ENCODE measurements at regions not wholly inside any gene's neighbourhood (a gene's known extent, or its start where the extent isn't known, plus 50 kb on each side); places are given as distances from the start of the nearest gene placed in this dataset.

DNA sequence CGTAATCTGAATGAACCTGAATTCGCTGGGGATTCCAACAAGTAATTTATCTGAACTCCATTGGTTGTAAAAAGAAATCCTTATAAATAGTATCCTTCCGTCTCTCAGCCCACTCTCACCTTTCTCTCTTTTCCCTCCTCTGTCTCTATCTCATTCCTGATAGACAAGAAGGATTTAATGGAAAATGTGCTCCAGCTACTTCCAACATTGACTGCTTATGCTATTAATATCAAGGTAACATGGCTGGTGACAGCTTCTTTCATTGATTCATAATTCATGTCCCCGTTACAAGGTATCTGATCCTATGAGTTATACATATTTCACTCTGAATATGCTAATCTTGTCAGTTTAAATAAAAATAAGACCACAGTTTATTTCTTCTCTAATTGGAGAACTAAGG lies 326.8 kb downstream of the RASEF start:
- TF ChIP-seq RAD21 (conservative IDR thresholded peaks at IDR 0.05 in 1 of 2, IDR thresholded peaks at IDR 0.05 in 1 of 2) (no peak), MYC (IDR thresholded peaks at IDR 0.05; ENCODE audit: borderline replicate concordance, low read length) (no peak), POLR2A (IDR thresholded peaks at IDR 0.05; ENCODE audit: low read length) (no peak)
- TF ChIP-seq, protein P1, sequence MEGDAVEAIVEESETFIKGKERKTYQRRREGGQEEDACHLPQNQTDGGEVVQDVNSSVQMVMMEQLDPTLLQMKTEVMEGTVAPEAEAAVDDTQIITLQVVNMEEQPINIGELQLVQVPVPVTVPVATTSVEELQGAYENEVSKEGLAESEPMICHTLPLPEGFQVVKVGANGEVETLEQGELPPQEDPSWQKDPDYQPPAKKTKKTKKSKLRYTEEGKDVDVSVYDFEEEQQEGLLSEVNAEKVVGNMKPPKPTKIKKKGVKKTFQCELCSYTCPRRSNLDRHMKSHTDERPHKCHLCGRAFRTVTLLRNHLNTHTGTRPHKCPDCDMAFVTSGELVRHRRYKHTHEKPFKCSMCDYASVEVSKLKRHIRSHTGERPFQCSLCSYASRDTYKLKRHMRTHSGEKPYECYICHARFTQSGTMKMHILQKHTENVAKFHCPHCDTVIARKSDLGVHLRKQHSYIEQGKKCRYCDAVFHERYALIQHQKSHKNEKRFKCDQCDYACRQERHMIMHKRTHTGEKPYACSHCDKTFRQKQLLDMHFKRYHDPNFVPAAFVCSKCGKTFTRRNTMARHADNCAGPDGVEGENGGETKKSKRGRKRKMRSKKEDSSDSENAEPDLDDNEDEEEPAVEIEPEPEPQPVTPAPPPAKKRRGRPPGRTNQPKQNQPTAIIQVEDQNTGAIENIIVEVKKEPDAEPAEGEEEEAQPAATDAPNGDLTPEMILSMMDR (IDR thresholded peaks at IDR 0.05), result no peak
- TF ChIP-seq, protein P2, sequence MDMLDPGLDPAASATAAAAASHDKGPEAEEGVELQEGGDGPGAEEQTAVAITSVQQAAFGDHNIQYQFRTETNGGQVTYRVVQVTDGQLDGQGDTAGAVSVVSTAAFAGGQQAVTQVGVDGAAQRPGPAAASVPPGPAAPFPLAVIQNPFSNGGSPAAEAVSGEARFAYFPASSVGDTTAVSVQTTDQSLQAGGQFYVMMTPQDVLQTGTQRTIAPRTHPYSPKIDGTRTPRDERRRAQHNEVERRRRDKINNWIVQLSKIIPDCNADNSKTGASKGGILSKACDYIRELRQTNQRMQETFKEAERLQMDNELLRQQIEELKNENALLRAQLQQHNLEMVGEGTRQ (IDR thresholded peaks at IDR 0.05), result no peak

Measured in A549 (cell line).